Mesodermal cell (in vitro differentiated cells): ENCODE measurements at regions not wholly inside any gene's neighbourhood (a gene's known extent, or its start where the extent isn't known, plus 50 kb on each side); places are given as distances from the start of the nearest gene placed in this dataset.

ENCODE experiments used
- H3K27ac ChIP-seq: 2 replicates; pipeline ENCODE4 v1.7.0; 2013; ENCODE audit warnings: mild to moderate bottlenecking, low read depth, low read length, moderate library complexity; ENCODE audit not compliant: severe bottlenecking
- H3K36me3 ChIP-seq: 2 replicates; pipeline ENCODE4 v1.7.1; 2013; ENCODE audit warnings: mild to moderate bottlenecking, low read length, moderate library complexity; ENCODE audit not compliant: control insufficient read depth, insufficient read depth
- H3K4me1 ChIP-seq: one replicate; pipeline ENCODE4 v1.7.1; 2013; ENCODE audit warnings: mild to moderate bottlenecking, low read length; ENCODE audit not compliant: insufficient read depth, control insufficient read depth, poor library complexity, severe bottlenecking
- H3K4me3 ChIP-seq: 2 replicates; pipeline ENCODE4 v1.7.0; 2013; ENCODE audit warnings: low read length, control low read depth, mild to moderate bottlenecking; ENCODE audit not compliant: insufficient read depth, poor library complexity, severe bottlenecking; ENCODE audit errors: extremely low read depth
- H3K9me3 ChIP-seq: 2 replicates; pipeline ENCODE4 v1.7.1; 2013; ENCODE audit warnings: mild to moderate bottlenecking, low read length, moderate library complexity; ENCODE audit not compliant: control insufficient read depth
- WGBS, 2 experiments: methylation state at CpG; one replicate each; pipeline ENCODE4 v1.1.5; 2013; ENCODE audit warnings: missing lambda C conversion rate in 2 of 2; ENCODE audit not compliant: insufficient coverage in 2 of 2; 5-methylcytosine and 5-hydroxymethylcytosine counted together

DNA sequence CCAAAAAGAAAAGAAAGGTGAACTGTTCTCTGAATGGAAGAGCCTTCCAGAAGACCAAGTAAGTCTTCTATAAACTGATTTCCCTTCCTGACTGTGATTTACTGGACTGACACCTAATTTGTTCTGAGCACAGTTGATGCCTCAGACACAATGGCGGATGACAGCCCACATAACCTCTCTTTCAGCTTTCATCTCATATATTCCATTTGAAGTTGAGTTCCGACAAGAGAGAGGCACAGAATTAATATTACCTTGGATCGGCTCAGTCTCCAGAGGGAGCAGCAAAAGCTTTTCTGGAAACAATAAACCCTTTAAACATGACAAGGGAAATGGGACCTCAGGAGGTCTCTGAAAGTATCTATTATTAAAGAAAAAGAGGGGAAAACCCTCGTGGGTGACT is 638.7 kb upstream of the SETBP1 start:
- Histone ChIP-seq H3K36me3 (no peaks in the 10 kb centered on the region), H3K4me1 (no peaks in the 10 kb centered on the region), H3K27ac (no peak overlapping the region), H3K9me3 (no peaks in the 10 kb centered on the region), H3K4me3 (no peak overlapping the region)
- WGBS, 2 experiments = no CpG with 5 or more reads among the region's 4 CpGs

DNA sequence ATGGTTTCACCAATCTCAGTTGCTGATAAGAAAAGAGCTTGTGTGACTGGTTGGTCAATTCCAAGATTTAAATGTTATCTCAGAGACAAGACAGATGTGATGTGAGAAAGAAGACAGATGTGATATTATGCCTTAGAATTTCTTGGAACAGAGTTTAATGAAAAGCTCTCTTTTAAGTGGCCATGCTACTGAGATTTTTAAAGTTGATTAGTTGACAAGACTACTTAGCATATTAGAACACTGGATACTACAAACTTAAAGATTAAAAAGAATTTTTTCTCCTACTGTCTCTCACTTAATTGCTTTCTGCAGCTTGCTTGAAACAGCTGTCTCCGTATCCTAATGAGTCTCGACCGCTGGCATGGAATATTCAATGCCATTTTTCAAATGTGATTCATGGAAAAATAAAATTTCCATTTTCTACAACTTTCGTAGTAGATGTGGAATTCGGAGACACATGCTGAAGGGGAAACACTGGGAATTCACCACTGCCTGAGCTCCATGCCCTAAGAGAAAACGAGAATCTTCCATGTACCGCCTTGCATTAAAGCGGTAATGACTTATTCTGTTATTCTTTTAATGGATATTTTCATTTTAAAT is 634.2 kb upstream of the SETBP1 start:
- H3K9me3 ChIP-seq = no peaks in the 10 kb centered on the region
- no peaks in the 10 kb centered on the region for H3K4me1 ChIP-seq
- H3K36me3 ChIP-seq = no peaks in the 10 kb centered on the region
- no peak overlapping the region for H3K4me3 ChIP-seq
- no peak overlapping the region for H3K27ac ChIP-seq
- WGBS, 2 experiments = 89 to 100% methylated on average over 2 to 5 of the region's 8 CpGs

DNA sequence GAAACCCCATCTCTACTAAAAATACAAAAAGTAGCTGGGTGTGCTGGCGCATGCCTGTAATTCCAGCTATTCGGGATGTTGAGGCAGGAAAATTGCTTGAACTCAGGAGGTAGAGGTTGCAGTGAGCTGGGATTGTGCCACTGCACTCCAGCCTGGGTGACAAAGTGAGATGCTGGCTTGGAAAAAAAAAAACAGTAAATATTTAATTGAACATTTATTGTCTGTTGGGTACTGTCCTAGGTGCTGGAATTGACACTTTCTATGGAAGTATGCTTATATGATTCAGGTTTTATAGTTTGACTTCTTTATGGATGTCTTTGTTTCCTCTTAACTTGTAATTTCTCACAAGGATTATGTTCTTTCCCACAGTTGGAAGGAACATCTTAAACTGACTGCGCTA is 633.1 kb upstream of the SETBP1 start:
- Histone ChIP-seq H3K36me3 (no peaks in the 10 kb centered on the region), H3K4me1 (no peaks in the 10 kb centered on the region), H3K9me3 (no peaks in the 10 kb centered on the region), H3K27ac (no peak overlapping the region), H3K4me3 (no peak overlapping the region)
- WGBS, 2 experiments = 85% methylated on average over 2 of the region's 3 CpGs

DNA sequence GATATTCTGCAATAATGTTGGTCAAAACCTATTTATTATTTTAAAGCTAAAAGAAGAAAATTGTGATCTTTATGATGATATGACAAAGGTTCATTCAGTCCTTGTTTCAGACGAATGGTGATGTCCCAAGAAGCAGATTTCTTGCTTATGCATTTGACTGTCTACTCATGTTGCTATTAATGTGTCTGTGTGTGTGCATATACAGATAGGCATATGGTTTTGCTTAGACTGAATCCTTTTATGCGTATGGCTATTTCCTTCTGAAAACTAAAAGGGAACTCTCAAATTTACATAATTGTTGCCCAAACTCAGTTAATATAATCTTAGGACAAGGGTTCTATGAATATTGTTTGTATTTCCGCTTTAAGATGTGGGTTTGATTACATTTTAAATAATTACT is 632.3 kb upstream of the SETBP1 start:
- Histone ChIP-seq H3K9me3 (no peaks in the 10 kb centered on the region), H3K27ac (no peak overlapping the region), H3K36me3 (no peaks in the 10 kb centered on the region), H3K4me3 (no peak overlapping the region), H3K4me1 (no peaks in the 10 kb centered on the region)
- 80 to 100% methylated on average over 1 of the region's 3 CpGs for WGBS, 2 experiments

DNA sequence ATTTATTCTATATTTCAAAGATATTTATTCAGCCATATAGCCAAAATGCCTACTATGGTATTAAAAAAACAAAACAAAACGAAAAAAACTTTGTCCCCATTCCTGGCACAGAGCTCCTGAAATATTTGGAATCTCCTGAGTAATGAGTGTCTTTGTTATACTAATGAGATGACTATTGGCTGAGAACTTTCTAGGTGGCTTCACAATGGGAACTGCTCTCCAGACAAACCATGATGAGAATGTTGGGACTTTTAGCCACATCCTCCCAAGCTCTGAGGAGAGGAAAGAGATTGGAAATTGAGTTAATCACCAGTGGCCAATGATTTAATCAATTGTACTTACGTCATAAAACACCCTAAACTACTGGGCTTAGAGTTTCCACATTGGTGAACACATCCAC is 631.8 kb upstream of the SETBP1 start:
- WGBS, 2 experiments = 88% methylated on average over 1 of the region's 2 CpGs; no CpG with 5 or more reads in 1 of the 2 experiments
- Histone ChIP-seq H3K9me3 (no peaks in the 10 kb centered on the region), H3K27ac (no peak overlapping the region), H3K36me3 (no peaks in the 10 kb centered on the region), H3K4me1 (no peaks in the 10 kb centered on the region), H3K4me3 (no peak overlapping the region)

DNA sequence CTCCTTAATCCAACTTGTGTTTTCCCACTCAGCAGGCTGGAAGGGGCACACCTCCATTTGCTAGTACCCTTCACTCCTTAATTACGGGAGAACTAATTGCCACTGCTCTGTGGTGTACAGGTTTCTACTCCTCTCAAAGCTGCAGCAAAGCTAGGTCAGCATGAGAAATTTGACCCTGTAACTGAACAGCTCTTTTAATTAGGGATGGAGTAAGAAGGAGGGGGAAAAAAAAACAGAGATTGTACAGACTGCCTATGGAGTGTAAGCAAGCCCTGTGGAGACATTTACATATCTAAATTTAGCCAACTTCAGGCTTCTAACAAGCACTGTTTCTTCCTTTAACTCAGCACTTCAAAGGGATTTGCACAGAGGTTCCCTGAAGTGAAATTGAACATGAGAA is 629.7 kb upstream of the SETBP1 start:
- 57% methylated on average over 1 of the region's 1 CpG; no CpG with 5 or more reads in 1 of the 2 experiments for WGBS, 2 experiments

DNA sequence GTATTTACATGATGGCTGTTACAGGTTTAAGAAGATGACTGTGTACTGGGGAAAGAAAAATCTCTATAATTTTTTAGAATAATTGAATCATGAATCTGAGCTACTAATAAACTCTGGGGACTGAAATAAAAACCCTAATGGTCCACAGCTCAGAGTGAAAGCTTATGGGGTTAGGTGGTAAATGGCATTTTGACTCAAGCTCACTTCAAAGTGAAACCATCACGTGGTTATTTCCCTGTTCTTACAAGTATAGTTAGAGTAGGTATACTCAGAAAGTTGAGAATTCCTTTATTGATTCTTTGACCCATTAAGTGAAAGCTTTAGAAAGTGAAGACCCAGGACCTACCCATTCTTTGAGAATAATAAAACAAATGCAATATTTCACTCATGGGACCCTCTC is 626.2 kb upstream of the SETBP1 start:
- Histone ChIP-seq H3K27ac (no peak overlapping the region), H3K36me3 (no peaks in the 10 kb centered on the region), H3K9me3 (peaks cover 3% of the 10 kb centered on the region), H3K4me3 (no peak overlapping the region), H3K4me1 (no peaks in the 10 kb centered on the region)
- 100% methylated on average over 1 of the region's 1 CpG; no CpG with 5 or more reads in 1 of the 2 experiments for WGBS, 2 experiments

More for the DNA sequence above, 629.7 kb upstream of the SETBP1 start:
- Histone ChIP-seq H3K4me1 (no peaks in the 10 kb centered on the region), H3K36me3 (no peaks in the 10 kb centered on the region), H3K4me3 (no peak overlapping the region), H3K9me3 (peaks cover under 1% of the 10 kb centered on the region), H3K27ac (peak overlapping the region; percentile 3)

DNA sequence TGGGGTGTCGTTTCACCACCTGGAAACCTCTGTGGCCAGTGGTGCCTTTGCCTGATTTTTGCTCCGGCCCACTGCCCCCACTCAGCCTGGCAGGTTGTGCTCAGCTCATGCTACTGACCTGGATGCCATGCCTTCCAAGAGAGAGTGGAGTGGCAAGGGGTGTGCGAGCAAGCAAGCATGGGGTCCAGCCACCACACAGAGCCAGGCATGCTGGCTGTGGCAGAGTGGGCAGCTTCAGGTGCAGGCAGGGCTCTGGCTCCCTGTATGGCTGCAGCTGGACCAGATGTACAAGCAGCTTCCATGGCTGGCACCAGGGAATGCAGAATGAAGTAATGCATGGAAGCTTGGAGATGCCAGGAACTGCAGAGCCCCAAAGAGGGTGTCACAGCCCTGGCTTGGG is 620.5 kb upstream of the SETBP1 start:
- no peak overlapping the region for H3K27ac ChIP-seq
- no peak overlapping the region for H3K4me3 ChIP-seq
- no peaks in the 10 kb centered on the region for H3K4me1 ChIP-seq
- H3K9me3 ChIP-seq = peaks cover 3% of the 10 kb centered on the region
- H3K36me3 ChIP-seq = no peaks in the 10 kb centered on the region
- 90 to 95% methylated on average over 2 to 3 of the region's 3 CpGs for WGBS, 2 experiments

DNA sequence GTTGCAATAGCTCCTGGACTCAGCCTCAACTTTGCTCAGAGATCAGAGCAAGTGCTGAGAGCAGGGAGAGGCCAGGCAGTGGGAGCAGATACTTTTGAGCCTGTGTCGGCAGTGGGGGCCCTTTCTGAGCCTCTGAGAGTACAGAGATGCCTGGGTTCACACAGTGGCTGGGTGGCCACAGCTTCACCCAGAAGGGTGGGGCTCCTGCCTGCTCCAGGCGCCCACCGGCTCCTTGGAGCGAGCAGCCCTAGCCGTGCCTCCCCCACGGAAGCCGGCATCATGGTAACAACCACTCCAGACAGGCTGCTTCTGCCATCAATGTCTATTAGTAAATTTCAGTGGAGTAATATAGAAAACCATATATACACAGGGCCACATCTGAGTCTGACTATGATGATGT is 619.2 kb upstream of the SETBP1 start:
- H3K4me1 ChIP-seq = no peaks in the 10 kb centered on the region
- no peak overlapping the region for H3K4me3 ChIP-seq

DNA sequence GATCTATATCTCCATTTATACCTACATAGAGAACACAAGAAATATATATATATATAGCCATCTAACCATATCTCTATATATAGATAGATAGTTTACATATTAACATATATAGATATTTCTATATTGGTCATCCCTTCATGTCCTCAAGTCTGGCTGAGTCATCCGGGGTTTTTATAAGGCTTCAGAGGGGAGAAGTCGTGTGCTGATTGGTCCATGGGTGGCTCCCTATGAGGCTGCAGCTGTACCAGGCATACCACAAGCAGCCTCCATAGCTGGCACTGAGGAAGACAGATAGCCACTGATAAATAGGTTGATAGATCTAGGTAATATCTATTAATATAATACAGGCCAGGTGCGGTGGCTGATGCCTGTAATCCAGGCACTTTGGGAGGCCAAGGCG is 618.3 kb upstream of the SETBP1 start:
- Histone ChIP-seq H3K4me3 (no peak overlapping the region), H3K4me1 (no peaks in the 10 kb centered on the region), H3K36me3 (no peaks in the 10 kb centered on the region), H3K9me3 (no peaks in the 10 kb centered on the region), H3K27ac (no peak overlapping the region)
- WGBS, 2 experiments = no CpG with 5 or more reads among the region's 4 CpGs

More for the DNA sequence above, 619.2 kb upstream of the SETBP1 start:
- WGBS, 2 experiments = 100% methylated on average over 1 of the region's 7 CpGs; no CpG with 5 or more reads in 1 of the 2 experiments
- Histone ChIP-seq H3K36me3 (no peaks in the 10 kb centered on the region), H3K27ac (no peak overlapping the region), H3K9me3 (no peaks in the 10 kb centered on the region)

DNA sequence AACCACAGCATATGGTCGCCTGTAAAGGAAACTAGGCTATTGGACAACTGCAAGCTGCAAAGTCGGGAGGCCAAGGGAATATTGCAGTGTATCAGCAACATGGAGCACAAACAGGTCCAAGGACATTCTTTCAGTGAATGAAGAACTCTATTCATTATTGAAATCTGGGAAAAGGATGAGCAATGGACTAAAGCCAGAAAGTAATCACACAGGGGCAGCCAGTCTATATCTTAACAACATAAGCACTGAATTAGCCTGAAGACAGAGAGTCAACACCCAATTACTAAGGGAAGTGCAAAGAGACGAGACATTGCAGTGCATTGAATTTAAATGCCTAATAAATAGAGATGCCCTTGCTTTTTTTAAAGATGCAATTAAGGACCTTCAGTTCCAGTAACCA is 615.5 kb upstream of the SETBP1 start:
- H3K36me3 ChIP-seq = no peaks in the 10 kb centered on the region
- H3K4me3 ChIP-seq = no peak overlapping the region
- no peaks in the 10 kb centered on the region for H3K9me3 ChIP-seq
- WGBS, 2 experiments = 83% methylated on average over 1 of the region's 3 CpGs; no CpG with 5 or more reads in 1 of the 2 experiments
- no peak overlapping the region for H3K27ac ChIP-seq
- no peaks in the 10 kb centered on the region for H3K4me1 ChIP-seq
